Astrocyte of the spinal cord (primary cell): ENCODE measurements at regions not wholly inside any gene's neighbourhood (a gene's known extent, or its start where the extent isn't known, plus 50 kb on each side); places are given as distances from the start of the nearest gene placed in this dataset.
"Not testable (repeated sequence)": the region's sequence is repeated elsewhere in the genome, so short reads cannot be mapped to it uniquely, and the experiment has no call there.

ENCODE experiments used
- DNase-seq: peaks from one replicate; pipeline ENCODE4 v3.0.0; 2011; ENCODE audit warnings: low read depth, low spot score
- H3K4me3 ChIP-seq: 2 replicates; pipeline ENCODE4 v1.5.1; 2011; ENCODE audit warnings: low read depth, mild to moderate bottlenecking, low read length, moderate library complexity
- CTCF ChIP-seq: IDR thresholded peaks from 2 replicates; pipeline ENCODE4 v1.5.1; 2012; ENCODE audit warnings: low read depth, mild to moderate bottlenecking, low read length, inconsistent platforms
- in situ Hi-C: cut with HindIII; loops from 2 replicates; pipeline ENCODE4 v1.10.0; 2017; ENCODE audit warnings: low sequenced_read_pairs

- no peak for TF ChIP-seq CTCF
- in situ Hi-C loops = no loop called here
- DNase-seq = no peak
- no peak overlapping the region for H3K4me3 ChIP-seq
Observed at GRCh38 chr12:47473091-47473490, 232.7 kb downstream of the RPAP3 start.

- H3K4me3 ChIP-seq, DNase-seq, in situ Hi-C loops: not testable (repeated sequence)
Observed at GRCh38 chr12:47470349-47470748, 235.5 kb downstream of the RPAP3 start.

GRCh38 chr12:47463918-47464317 lies 241.9 kb downstream of the RPAP3 start:
- in situ Hi-C loops, H3K4me3 ChIP-seq, DNase-seq: not testable (repeated sequence)

- no peak overlapping the region for H3K4me3 ChIP-seq
- DNase-seq = no peak
- no peak for TF ChIP-seq CTCF
- in situ Hi-C loops = no loop called here
Observed at GRCh38 chr12:47458279-47458678, 247.6 kb downstream of the RPAP3 start.

- no peak overlapping the region for H3K4me3 ChIP-seq
- no peak for DNase-seq
- in situ Hi-C loops = no loop called here
- no peak for TF ChIP-seq CTCF
Observed at GRCh38 chr12:47449797-47450196, 256.0 kb downstream of the RPAP3 start.

- TF ChIP-seq CTCF = no peak
- in situ Hi-C loops = no loop called here
- H3K4me3 ChIP-seq = no peak overlapping the region
- DNase-seq = no peak
Observed at GRCh38 chr12:47442310-47442709, 263.5 kb downstream of the RPAP3 start.

GRCh38 chr12:47441490-47441889 lies 264.3 kb downstream of the RPAP3 start:
- DNase-seq = no peak
- no peak overlapping the region for H3K4me3 ChIP-seq
- TF ChIP-seq CTCF = no peak
- in situ Hi-C loops = no loop called here

- no peak for DNase-seq
- H3K4me3 ChIP-seq = no peak overlapping the region
- TF ChIP-seq CTCF = no peak
- in situ Hi-C loops = no loop called here
Observed at GRCh38 chr12:47438175-47438574, 267.7 kb downstream of the RPAP3 start.
